Endodermal cell (in vitro differentiated cells): ENCODE measurements at regions not wholly inside any gene's neighbourhood (a gene's known extent, or its start where the extent isn't known, plus 50 kb on each side); places are given as distances from the start of the nearest gene placed in this dataset.

Source experiments
- DNase-seq: peaks from one replicate; pipeline ENCODE4 v3.0.0-alpha.2; 2017
- H3K27ac ChIP-seq: 2 replicates; pipeline ENCODE4 v1.5.1; 2013; ENCODE audit warnings: mild to moderate bottlenecking, low read depth, low read length, moderate library complexity
- H3K27me3 ChIP-seq: 2 replicates; pipeline ENCODE4 v1.6.1; 2013; ENCODE audit warnings: mild to moderate bottlenecking, low read length, moderate library complexity; ENCODE audit not compliant: insufficient read depth, control insufficient read depth, poor library complexity, severe bottlenecking
- H3K36me3 ChIP-seq: 2 replicates; pipeline ENCODE4 v1.7.0; 2013; ENCODE audit warnings: mild to moderate bottlenecking, low read length, moderate library complexity; ENCODE audit not compliant: control insufficient read depth, insufficient read depth
- H3K4me1 ChIP-seq: one replicate; pipeline ENCODE4 v1.7.0; 2013; ENCODE audit warnings: low read length; ENCODE audit not compliant: control insufficient read depth, insufficient read depth
- H3K4me3 ChIP-seq: 2 replicates; pipeline ENCODE4 v1.5.1; 2013; ENCODE audit warnings: mild to moderate bottlenecking, low read length, moderate library complexity
- H3K9ac ChIP-seq: 2 replicates; pipeline ENCODE4 v1.6.1; 2013; ENCODE audit warnings: mild to moderate bottlenecking, low read length, moderate library complexity; ENCODE audit not compliant: poor library complexity, severe bottlenecking; ENCODE audit errors: extremely low read depth
- H3K9me3 ChIP-seq: 2 replicates; pipeline ENCODE4 v1.6.1; 2013; ENCODE audit warnings: mild to moderate bottlenecking, low read length, moderate library complexity; ENCODE audit not compliant: control insufficient read depth
- H3K27ac Mint-ChIP-seq: 2 replicates; pipeline ENCODE4 v1.8.0; 2020; ENCODE audit warnings: mixed read lengths
- H3K27me3 Mint-ChIP-seq: 2 replicates; pipeline ENCODE4 v1.8.0; 2021; ENCODE audit warnings: mild to moderate bottlenecking, mixed read lengths; ENCODE audit not compliant: insufficient read depth
- H3K36me3 Mint-ChIP-seq: 2 replicates; pipeline ENCODE4 v1.8.0; 2020; ENCODE audit warnings: low read depth, mixed read lengths
- H3K4me1 Mint-ChIP-seq: 2 replicates; pipeline ENCODE4 v1.8.0; 2020; ENCODE audit warnings: mixed read lengths
- H3K4me3 Mint-ChIP-seq: 2 replicates; pipeline ENCODE4 v1.8.0; 2020; ENCODE audit warnings: mild to moderate bottlenecking, moderate library complexity, mixed read lengths
- H3K9me3 Mint-ChIP-seq: 2 replicates; pipeline ENCODE4 v1.8.0; 2020; ENCODE audit warnings: mild to moderate bottlenecking, mixed read lengths
- CTCF ChIP-seq: fragments of 200-600 bp; sonication (generic); conservative IDR thresholded peaks from 2 replicates; pipeline ENCODE4 v1.5.0; 2021; ENCODE audit warnings: antibody characterized with exemption, mild to moderate bottlenecking
- WGBS, 2 experiments: methylation state at CpG; one replicate each; pipeline versions ENCODE4 v1.1.5 to v1.1.7; 2013; ENCODE audit warnings: missing lambda C conversion rate in 2 of 2, mixed read lengths in 1 of 2; ENCODE audit not compliant: insufficient coverage in 1 of 2, insufficient read length in 1 of 2; 5-methylcytosine and 5-hydroxymethylcytosine counted together

- H3K27ac ChIP-seq = no peak overlapping the region
- no peaks in the 10 kb centered on the region for H3K27me3 ChIP-seq
- Mint-ChIP-seq H3K4me1 (peaks cover 18% of the 10 kb centered on the region), H3K9me3 (no peaks in the 10 kb centered on the region), H3K4me3 (no peak overlapping the region), H3K27me3 (no peaks in the 10 kb centered on the region), H3K36me3 (no peaks in the 10 kb centered on the region), H3K27ac (no peak overlapping the region)
- H3K36me3 ChIP-seq = no peaks in the 10 kb centered on the region
- no peak overlapping the region for H3K4me3 ChIP-seq
- no peaks in the 10 kb centered on the region for H3K4me1 ChIP-seq
- H3K9ac ChIP-seq = no peak overlapping the region
- H3K9me3 ChIP-seq = no peaks in the 10 kb centered on the region
- 83 to 89% methylated on average over 5 to 9 of the region's 9 CpGs for WGBS, 2 experiments
- no peak for DNase-seq
- TF ChIP-seq CTCF = no peak
These were observed 172.7 kb downstream of the FAT3 start for GRCh38 chr11:92397221-92397755.

GRCh38 chr11:92399705-92400104, 175.1 kb downstream of the FAT3 start:
- H3K9me3 Mint-ChIP-seq = peaks cover 6% of the 10 kb centered on the region
- WGBS, 2 experiments = 91 to 97% methylated on average over 3 of the region's 3 CpGs

GRCh38 chr11:92401520-92401919, 176.9 kb downstream of the FAT3 start:
- H3K27me3 ChIP-seq = no peaks in the 10 kb centered on the region
- no peak overlapping the region for H3K4me3 ChIP-seq
- Mint-ChIP-seq H3K27ac (peak overlapping the region; percentile 50), H3K9me3 (peaks cover 6% of the 10 kb centered on the region), H3K27me3 (no peaks in the 10 kb centered on the region), H3K4me1 (peaks cover 19% of the 10 kb centered on the region), H3K36me3 (peaks cover 7% of the 10 kb centered on the region), H3K4me3 (no peak overlapping the region)
- no peak overlapping the region for H3K9ac ChIP-seq
- H3K9me3 ChIP-seq = peaks cover 15% of the 10 kb centered on the region
- H3K27ac ChIP-seq = no peak overlapping the region
- H3K4me1 ChIP-seq = no peaks in the 10 kb centered on the region
- TF ChIP-seq CTCF = no peak
- DNase-seq = no peak
- H3K36me3 ChIP-seq = no peaks in the 10 kb centered on the region

More at GRCh38 chr11:92399705-92400104, 175.1 kb downstream of the FAT3 start:
- Histone ChIP-seq H3K27me3 (no peaks in the 10 kb centered on the region), H3K36me3 (no peaks in the 10 kb centered on the region), H3K9ac (no peak overlapping the region), H3K4me1 (no peaks in the 10 kb centered on the region), H3K4me3 (no peak overlapping the region), H3K9me3 (peaks cover 15% of the 10 kb centered on the region), H3K27ac (no peak overlapping the region)
- no peaks in the 10 kb centered on the region for H3K27me3 Mint-ChIP-seq
- peak; percentile 71 for TF ChIP-seq CTCF
- H3K4me3 Mint-ChIP-seq = no peak overlapping the region
- no peak for DNase-seq
- H3K36me3 Mint-ChIP-seq = peaks cover 7% of the 10 kb centered on the region
- peaks cover 14% of the 10 kb centered on the region for H3K4me1 Mint-ChIP-seq
- H3K27ac Mint-ChIP-seq = no peak overlapping the region
